ENCODE measurements at regions not wholly inside any gene's neighbourhood (a gene's known extent, or its start where the extent isn't known, plus 50 kb on each side); places are given as distances from the start of the nearest gene placed in this dataset.

DNA sequence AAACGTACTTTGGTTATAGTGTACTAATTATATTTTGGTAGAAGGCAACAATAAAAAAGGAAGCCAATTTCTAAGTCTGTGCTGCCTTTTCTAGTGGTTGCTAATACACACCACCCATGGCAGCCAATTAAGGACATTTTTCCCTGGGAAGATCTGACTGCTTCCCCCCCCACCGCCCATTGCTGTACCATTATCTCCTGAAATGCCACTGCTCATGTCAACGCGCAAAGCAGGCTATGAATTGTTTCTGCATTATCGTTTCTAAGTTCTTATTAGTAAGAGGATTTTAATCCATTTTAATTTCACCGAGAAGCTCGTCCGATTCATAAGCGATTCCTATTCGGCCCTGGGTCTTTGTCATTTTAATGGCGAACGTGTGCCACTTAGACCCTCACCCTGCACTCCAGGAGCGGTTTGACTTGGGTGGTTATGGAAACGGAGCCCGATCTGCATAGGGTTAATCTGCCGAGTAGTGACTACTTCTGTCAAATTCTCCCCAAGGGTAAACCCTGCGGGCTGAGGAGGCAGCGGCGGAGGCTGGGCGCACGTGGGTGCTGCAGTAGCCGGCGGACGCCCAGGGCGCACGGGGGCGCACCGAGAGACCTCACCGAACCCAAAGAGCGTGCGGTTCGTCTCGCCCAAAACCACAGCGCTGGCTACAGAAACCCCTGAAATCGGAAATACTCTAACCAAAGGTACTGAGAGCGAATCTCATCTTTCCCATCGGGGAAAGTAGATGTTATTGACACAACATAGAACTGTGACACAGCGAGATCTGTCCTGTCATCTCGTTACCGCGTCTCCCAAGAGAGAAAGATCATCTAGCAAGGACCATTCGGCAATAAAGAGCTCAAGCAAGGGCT lies 55.8 kb upstream of the SHC3 start:
- DNase-seq = no peak

DNA sequence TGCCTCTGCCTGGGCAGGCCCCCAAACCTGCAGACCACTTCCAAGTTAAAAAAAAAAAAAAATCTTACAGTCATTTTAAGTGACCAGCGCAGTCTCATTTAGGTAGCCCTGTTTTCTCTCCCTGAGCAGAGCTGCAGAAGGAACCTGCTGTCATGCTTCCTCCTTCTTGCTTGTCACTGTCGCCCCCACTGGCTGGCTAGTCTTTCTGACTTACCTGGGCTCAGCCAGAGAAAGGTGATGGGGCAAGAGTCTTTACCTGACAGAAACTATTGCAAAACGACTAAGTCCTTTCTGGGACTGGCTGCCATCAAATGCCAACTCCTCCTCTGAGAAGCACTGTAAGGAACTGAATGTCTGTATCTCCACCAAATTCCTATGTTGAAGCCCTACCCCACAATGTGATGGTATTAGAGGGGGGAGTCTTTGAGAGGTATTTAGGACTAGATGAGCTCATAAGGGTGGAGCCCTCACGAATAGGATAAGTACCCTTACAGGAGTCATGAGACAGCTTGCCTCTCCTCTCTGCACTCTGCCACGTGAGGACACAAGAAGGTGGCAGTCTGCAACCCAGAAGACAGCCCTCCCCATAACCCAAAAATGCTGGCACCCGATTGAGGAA lies 58.4 kb upstream of the SHC3 start:
- no peak for DNase-seq

DNA sequence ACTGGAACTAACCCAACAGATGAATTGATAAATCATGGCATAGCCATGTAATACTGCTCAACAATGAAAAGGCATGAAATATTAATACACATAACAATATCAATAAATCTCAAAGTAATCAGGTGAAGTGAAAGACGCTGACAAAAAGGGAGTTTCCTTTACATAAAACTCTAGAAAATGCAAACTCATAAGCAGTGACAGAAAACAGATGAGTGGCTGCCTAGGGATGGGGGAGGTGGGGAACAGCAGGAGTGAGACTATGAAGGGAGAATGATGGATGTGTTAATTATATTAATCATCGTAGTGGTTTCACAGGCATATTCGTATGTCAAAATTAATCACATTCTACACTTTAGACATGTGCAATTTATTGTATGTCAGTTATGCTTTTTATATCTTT lies 59.8 kb upstream of the SHC3 start:
- no peak for DNase-seq

DNA sequence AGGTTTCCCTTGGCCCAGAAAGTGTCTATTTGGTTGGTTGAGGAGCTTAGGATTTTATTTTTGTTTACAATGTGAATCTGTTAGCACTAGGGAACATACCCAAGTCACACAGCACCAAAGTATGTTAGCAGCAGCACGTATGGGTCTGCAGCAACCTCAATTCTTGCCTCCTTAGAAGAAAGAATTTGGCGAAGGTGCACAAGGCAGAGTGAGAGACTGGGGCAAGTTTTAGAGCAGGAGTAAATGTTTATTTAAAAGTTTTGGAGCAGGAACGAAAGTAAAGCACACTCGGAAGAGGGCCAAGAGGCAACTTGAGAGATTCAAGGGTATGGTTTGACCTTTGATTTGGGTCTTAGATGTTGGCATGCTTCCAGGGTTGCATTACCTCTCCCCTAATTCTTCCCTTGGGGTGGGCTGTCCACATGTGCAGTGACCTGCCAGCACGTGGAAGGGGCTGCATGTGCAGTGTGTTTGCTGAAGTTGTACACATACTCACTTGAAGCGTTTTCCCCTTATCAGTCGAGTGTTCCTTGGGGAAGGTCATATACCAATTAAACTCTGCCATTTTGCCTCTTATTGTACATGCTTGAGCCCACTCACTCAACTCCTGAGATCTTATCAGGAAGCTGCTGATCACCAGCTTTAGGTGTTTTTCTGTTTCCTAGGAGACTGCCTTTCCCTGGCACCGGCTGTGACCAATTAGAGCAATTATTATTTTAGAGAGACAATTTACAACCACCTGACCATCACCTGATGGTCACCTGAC lies 64.9 kb upstream of the SHC3 start:
- DNase-seq = peak; percentile 87

GRCh38 chr9:89246840-89247239 lies 64.2 kb upstream of the CKS2 start:
- no peak for DNase-seq

DNA sequence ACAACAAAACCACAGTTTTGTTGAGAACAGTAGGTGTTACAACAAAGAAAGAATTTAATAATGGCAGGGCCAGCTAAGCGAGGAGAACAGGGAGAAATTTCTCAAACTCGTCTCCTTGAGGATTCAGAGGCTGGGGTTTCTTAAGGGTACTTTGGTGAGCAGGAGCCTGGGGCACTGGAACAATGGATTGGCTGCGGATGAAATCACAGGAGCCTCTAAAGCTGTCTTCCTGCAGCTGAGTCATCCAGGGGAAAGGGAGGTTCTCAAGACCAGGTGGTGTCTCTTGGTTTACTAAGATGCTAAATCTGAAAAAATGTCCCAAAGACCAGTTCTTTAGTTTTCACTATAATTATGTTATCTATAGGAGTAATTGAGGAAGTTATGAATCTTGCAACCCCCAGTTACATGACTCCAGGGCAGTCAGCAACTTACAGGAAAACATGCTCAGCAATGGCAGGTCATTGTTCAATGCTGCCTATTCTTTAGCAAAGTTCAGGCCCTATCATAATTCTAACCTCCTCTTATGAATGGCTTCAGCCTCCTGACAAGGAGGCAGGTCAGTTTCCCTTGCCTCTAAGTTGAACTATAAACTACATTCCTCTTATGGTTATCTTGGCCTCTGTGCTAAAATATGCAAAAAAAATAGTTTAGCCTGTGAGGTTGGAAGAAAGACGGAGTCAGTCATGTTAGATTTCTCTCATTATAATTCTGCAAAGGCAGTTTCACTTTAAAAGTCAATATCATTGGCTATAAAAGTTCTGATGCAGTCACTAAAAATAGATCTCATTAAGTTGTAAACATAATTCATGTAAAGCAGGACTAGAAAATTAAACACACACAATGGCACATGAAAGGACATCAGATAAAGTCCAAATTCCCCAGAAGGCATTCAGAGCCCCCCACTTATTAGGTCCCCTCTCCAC lies 63.3 kb upstream of the CKS2 start:
- no peak for DNase-seq

DNA sequence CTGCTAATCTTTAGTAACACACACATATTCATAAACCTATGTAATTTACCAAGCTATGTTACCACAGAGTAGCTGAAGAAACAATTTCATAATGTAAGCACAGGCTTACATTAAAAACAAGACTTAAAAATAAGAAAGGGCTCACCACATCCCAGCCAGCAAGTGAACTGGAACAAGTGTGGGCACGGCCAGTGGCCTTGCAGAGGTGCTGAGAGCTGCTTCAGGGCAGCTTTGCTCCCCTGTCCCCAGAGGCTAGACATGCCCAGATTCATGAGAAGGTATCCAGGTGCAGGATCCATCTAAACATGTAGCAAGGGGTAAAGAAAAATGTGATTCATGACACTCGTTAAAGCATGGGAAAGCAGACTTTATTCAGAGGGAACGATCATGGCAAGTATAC lies 62.0 kb upstream of the CKS2 start:
- no peak for DNase-seq

DNA sequence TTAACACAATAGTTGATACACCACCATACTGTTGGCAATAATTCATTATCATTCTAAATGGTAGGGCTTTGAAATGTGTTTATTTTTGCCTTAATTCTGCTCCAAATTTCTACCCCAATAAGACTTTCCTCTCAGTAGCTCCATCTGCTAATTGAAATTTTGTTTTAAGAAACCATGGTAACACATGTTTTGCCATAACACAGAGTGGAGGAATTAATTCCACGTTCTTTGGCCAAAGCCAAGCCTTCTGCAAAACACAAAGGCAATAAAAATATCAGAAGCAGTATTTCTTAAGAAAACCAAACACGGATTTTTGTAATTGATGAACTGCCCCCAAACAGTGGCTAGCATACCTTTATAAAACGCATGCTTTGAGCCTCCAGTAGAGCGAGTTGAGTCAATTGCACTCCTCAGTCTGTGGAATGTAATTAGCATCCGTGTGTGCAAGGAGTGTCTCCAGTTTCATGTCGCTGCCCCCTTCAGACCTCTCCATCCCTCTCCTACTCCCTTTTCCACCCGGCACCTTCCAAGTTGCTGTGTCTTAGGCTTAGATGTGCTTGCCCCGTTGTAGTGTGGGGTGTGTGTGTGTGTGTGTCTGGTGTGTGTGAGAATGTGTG lies 58.2 kb upstream of the CKS2 start:
- DNase-seq = no peak

- no peak for DNase-seq
These were observed 56.8 kb upstream of the CKS2 start for GRCh38 chr9:89254058-89254772.

- DNase-seq = no peak
These were observed 56.2 kb upstream of the CKS2 start for GRCh38 chr9:89254773-89255125.

DNA sequence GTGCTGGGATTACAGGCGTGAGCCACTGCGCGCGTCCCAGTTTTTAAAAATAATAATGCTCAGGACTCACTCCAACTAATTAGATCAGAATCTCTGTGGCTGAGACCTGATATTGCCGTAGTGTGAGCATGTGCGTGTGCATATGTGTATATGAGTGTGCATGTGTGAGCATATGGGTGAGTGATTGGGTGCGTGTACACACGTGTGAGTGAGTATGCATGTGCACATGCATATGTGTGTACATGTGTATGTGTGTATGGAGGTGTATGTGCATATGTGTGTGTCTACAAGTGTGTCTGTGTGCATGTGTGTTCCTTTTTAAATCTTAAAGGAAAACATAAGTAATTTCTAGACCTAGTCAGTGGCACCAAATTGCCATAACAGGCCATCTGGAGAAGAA lies 54.8 kb upstream of the CKS2 start:
- no peak for DNase-seq

- DNase-seq = no peak
These were observed 54.4 kb upstream of the CKS2 start for GRCh38 chr9:89256642-89257041.

GRCh38 chr9:89260525-89260924 lies 50.5 kb upstream of the CKS2 start:
- no peak for DNase-seq
